Esophagus squamous epithelium (tissue), 5 donors: ENCODE measurements at regions not wholly inside any gene's neighbourhood (a gene's known extent, or its start where the extent isn't known, plus 50 kb on each side); places are given as distances from the start of the nearest gene placed in this dataset.

Source experiments
- DNase-seq: peaks from one replicate; lab custom pipeline; 2025; lab: John Stamatoyannopoulos, UW
- H3K27ac ChIP-seq, 4 donors: fragments of 200-600 bp; sonication (generic); one replicate each; pipeline ENCODE4 v1.5.1; 2016 to 2019; ENCODE audit warnings: mild to moderate bottlenecking in 1 of 4
- H3K27me3 ChIP-seq, 4 donors: fragments of 200-600 bp; sonication (generic); 1 replicate in 3 of 4; 2 replicates in 1 of 4; pipeline versions ENCODE4 v1.5.1 to v1.6.0; 2017 to 2021; ENCODE audit warnings: antibody characterized with exemption in 1 of 4
- H3K36me3 ChIP-seq, 3 donors: fragments of 200-600 bp; sonication (generic); one replicate each; pipeline ENCODE4 v1.5.1; 2016 to 2019
- H3K4me1 ChIP-seq, 3 donors: fragments of 200-600 bp; sonication (generic); one replicate each; pipeline ENCODE4 v1.5.1; 2017 to 2019
- H3K4me3 ChIP-seq, 4 donors: fragments of 200-600 bp; sonication (generic); 1 replicate in 3 of 4; 2 replicates in 1 of 4; pipeline ENCODE4 v1.5.1; 2016 to 2019; ENCODE audit warnings: mild to moderate bottlenecking in 2 of 4, moderate library complexity in 1 of 4
- H3K9me3 ChIP-seq, 3 donors: fragments of 200-600 bp; sonication (generic); one replicate each; pipeline ENCODE4 v1.5.1; 2016 to 2019
- POLR2A ChIP-seq, 4 donors: fragments of 450-650 bp; IDR thresholded peaks; one replicate each; pipeline ENCODE4 v1.6.1; 2017; ENCODE audit warnings: antibody characterized with exemption in 4 of 4, mild to moderate bottlenecking in 4 of 4, moderate library complexity in 3 of 4
- WGBS, 2 donors: methylation state at CpG; one replicate each; pipeline ENCODE4 v1.1.5; 2018; 5-methylcytosine and 5-hydroxymethylcytosine counted together
- intact Hi-C: fragments of 100-400 bp; cut with DNase I; formaldehyde crosslinking; loops from one replicate; pipeline ENCODE4 v1.15.0; 2022
- TF ChIP-seq, protein P1 (sequence below), 6 experiments: fragments of 450-650 bp in 4 of 6; fragments of 200-600 bp in 2 of 6; sonication (generic) in 2 of 6; IDR thresholded peaks; one replicate each; pipeline ENCODE4 v1.5.1; 2016 to 2019; ENCODE audit warnings: antibody characterized with exemption in 6 of 6, mild to moderate bottlenecking in 4 of 6, moderate library complexity in 4 of 6
- donor health status: DM: yes; HTN: yes; CAD: no.

DNA sequence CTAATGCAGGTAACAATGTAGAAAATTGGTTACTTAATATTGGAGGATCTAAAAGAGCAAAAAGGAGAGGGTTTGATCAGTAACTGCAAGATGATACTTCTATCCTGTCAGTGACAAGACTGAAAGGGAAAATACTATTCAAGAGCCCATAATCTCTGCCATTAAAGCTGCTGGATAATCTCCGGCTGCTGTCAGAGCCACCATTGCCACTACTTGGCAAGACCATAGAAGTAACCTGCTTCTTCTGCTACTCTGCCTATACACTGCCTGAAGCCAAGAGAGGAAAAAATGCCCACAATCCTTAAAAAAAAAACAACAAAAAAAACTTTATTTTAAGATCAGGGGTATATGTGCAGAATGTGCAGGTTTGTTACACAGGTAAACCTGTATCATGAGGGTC lies 386.5 kb upstream of the ID4 start:
- no peaks in the 10 kb centered on the region for H3K9me3 ChIP-seq
- no peak overlapping the region for H3K4me3 ChIP-seq

DNA sequence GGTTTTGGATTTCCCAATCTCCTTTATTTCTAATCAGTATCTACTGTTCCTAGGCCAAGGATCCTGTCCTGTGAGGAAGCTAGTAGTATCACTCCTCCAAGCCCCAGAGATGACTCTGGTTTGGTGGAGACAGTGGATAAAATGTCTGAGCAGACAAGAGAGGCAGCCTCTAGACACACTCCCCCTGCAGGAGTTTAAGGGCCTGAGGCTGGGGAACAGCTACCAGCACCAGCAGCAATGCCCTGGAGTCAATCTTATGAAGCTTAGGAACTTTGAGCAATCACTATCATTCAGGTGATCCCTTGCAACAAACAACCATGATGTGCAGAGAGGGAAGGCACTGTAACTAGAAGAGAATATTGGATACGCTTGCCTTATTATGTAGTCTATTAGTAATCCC lies 384.7 kb upstream of the ID4 start:
- intact Hi-C loops: no loop called here
- no peaks in the 10 kb centered on the region for H3K9me3 ChIP-seq
- no peaks in the 10 kb centered on the region for H3K27me3 ChIP-seq
- TF ChIP-seq POLR2A (IDR thresholded peaks at IDR 0.05): no peak
- TF ChIP-seq, protein P1, sequence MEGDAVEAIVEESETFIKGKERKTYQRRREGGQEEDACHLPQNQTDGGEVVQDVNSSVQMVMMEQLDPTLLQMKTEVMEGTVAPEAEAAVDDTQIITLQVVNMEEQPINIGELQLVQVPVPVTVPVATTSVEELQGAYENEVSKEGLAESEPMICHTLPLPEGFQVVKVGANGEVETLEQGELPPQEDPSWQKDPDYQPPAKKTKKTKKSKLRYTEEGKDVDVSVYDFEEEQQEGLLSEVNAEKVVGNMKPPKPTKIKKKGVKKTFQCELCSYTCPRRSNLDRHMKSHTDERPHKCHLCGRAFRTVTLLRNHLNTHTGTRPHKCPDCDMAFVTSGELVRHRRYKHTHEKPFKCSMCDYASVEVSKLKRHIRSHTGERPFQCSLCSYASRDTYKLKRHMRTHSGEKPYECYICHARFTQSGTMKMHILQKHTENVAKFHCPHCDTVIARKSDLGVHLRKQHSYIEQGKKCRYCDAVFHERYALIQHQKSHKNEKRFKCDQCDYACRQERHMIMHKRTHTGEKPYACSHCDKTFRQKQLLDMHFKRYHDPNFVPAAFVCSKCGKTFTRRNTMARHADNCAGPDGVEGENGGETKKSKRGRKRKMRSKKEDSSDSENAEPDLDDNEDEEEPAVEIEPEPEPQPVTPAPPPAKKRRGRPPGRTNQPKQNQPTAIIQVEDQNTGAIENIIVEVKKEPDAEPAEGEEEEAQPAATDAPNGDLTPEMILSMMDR (IDR thresholded peaks at IDR 0.05): no peak
- no peaks in the 10 kb centered on the region for H3K36me3 ChIP-seq
- H3K4me1 ChIP-seq: peaks cover 0 to 27% (median 7%) of the 10 kb centered on the region in 3 donors
- no peak overlapping the region for H3K27ac ChIP-seq
- WGBS, 2 donors: 47 to 50% methylated on average over 1 of the region's 1 CpG
- no peak overlapping the region for H3K4me3 ChIP-seq
- DNase-seq: no peak

More for the DNA sequence above, 386.5 kb upstream of the ID4 start:
- H3K27me3 ChIP-seq: no peaks in the 10 kb centered on the region
- H3K36me3 ChIP-seq: no peaks in the 10 kb centered on the region
- peaks cover 0 to 27% (median 7%) of the 10 kb centered on the region in 3 donors for H3K4me1 ChIP-seq
- TF ChIP-seq, protein P1 (IDR thresholded peaks at IDR 0.05): no peak
- TF ChIP-seq POLR2A (IDR thresholded peaks at IDR 0.05): no peak
- no peak overlapping the region for H3K27ac ChIP-seq
- intact Hi-C loops: no loop called here
- WGBS, 2 donors: 89 to 100% methylated on average over 1 of the region's 1 CpG
- no peak for DNase-seq

DNA sequence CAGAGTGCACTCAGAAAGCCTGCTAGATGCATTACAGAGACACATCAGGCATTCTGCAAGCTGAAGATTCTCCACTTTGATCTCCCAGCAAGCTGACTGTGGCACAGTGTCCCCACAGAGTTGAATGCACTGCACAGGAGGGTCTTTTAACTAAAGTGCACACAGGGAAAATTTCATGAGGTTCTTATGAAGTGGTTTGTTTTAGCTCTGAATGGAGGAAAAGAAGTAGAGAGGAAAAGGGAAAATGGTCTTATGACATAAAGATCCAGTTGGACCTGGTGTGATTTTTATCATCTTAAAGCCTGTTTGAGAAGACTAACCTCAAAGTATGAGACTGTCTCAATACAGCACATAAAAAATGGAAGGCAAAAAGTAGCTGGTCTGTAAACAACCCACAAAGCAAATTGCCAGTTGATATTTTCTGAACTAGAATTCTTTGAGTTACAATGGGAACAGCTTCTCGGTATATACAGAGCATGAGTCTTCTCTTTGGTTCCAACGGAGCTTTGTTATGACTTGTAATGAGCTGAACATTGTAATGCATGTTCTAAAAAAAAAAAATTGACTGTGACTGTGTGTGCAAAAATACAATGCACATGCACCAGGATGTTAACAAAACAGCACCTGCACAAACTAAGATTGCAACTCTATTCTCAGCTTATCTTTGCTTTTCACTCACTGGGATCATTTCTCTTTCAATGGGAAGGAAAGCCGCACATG lies 383.0 kb upstream of the ID4 start:
- no peak for DNase-seq
- Histone ChIP-seq H3K27ac (peak overlapping the region in 2 of 4 donors; percentile 21 to 40), H3K27me3 (no peaks in the 10 kb centered on the region), H3K9me3 (no peaks in the 10 kb centered on the region), H3K4me1 (peaks cover 0 to 27% (median 7%) of the 10 kb centered on the region in 3 donors), H3K4me3 (no peak overlapping the region), H3K36me3 (no peaks in the 10 kb centered on the region)
- TF ChIP-seq, protein P1 (IDR thresholded peaks at IDR 0.05): no peak
- TF ChIP-seq POLR2A (IDR thresholded peaks at IDR 0.05): no peak
- 28 to 32% methylated on average over 3 of the region's 3 CpGs for WGBS, 2 donors
- intact Hi-C loops: no loop called here

DNA sequence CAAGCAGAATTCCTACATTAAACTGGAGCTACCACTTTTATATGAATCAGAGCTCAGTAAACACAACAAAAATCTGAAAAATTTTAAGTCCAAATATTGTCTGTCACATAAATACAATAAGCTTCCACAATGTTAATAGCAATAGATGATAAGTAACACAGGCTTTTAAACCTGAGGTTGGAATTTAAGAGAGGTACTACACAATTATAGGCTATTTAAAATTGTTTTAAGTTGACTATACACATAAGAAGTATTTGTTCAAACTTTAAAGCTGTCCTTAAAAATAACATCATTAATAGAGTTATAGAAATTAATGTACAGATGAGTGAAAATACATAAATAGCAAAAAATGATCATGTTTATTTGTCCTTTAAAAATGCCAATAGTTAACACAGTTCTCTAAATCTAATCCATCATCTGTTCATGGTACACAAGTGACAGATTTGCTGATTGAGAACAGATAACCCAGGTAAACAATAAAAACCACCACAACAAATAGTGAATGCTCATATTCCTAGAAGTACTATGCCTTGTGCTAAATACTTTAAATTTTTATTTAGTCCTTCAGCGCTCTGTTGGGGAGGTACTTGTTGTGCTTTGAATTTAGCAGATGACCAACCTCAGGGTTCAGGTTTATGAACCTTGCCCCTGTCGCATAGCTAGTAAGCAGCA lies 382.3 kb upstream of the ID4 start:
- no peaks in the 10 kb centered on the region for H3K9me3 ChIP-seq
- WGBS, 2 donors: 88 to 93% methylated on average over 2 of the region's 2 CpGs
- H3K4me1 ChIP-seq: peaks cover 0 to 27% (median 7%) of the 10 kb centered on the region in 3 donors
- DNase-seq: no peak
- no peak overlapping the region for H3K27ac ChIP-seq
- intact Hi-C loops: no loop called here
- no peaks in the 10 kb centered on the region for H3K27me3 ChIP-seq
- no peak overlapping the region for H3K4me3 ChIP-seq
- H3K36me3 ChIP-seq: no peaks in the 10 kb centered on the region
- TF ChIP-seq, protein P1 (IDR thresholded peaks at IDR 0.05): no peak
- TF ChIP-seq POLR2A (IDR thresholded peaks at IDR 0.05): no peak

DNA sequence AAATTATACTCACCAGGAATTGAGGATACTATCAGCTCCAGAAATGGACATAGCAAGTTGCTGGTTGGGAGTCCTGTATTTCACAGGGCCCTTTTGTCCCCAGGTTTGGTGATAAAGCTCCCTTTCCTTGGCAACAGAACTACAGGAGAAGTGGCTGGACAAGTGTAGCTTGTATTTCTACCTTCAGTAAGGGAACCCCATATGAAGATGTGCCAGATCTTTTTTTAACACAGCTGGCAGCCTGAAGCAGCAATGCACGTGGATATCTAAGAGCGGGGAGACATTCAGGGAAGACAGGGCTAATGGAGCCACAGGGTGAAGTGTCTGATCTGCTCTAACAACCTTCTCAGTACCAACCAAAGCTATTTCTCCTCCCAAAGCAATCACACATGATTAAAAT lies 373.9 kb upstream of the ID4 start:
- Histone ChIP-seq H3K27ac (no peak overlapping the region), H3K36me3 (no peaks in the 10 kb centered on the region), H3K4me1 (peaks cover 4 to 45% (median 15%) of the 10 kb centered on the region in 3 donors), H3K9me3 (no peaks in the 10 kb centered on the region), H3K27me3 (no peaks in the 10 kb centered on the region), H3K4me3 (no peak overlapping the region)
- intact Hi-C loops: no loop called here
- WGBS, 2 donors: 33 to 38% methylated on average over 2 of the region's 2 CpGs
- no peak for DNase-seq
- TF ChIP-seq, protein P1 (IDR thresholded peaks at IDR 0.05): no peak
- no peak for TF ChIP-seq POLR2A (IDR thresholded peaks at IDR 0.05)
